ENCODE measurements at regions not wholly inside any gene's neighbourhood (a gene's known extent, or its start where the extent isn't known, plus 50 kb on each side); places are given as distances from the start of the nearest gene placed in this dataset.

DNA sequence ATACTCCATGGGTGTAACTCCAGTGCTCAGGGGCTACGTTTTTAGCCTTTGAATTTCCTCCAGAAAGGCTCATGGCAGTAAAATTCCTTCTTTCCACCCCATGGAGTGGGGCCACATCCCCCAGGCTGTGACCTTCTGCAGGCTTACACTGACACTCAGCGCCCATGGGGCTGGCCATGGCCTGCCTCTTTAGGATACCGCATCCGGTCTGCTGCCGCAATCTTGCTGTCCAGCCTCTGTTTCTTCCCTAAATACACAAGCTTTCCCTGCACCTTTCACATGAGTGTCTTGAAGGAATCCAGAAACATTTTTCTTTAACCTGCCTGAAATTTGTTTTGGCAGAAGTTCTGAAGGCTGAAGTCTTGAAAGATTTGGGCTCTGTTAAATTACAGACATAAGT lies 170.5 kb downstream of the NTMT2 start:
- Histone ChIP-seq H3K27me3 (ENCODE audit: insufficient read depth, low read depth, low read length) (no peaks in the 10 kb centered on the region), H3K9me3 (ENCODE audit: low read length) (no peaks in the 10 kb centered on the region), H3K79me2 (replicated peaks; ENCODE audit: insufficient read depth, low read length) (no peaks in the 10 kb centered on the region), H3K9me2 (ENCODE audit: insufficient read depth, low read length) (no peaks in the 10 kb centered on the region), H4K20me1 (ENCODE audit: insufficient read depth) (no peaks in the 10 kb centered on the region), H3K9ac (ENCODE audit: low read length) (no peak overlapping the region), H3K27ac (ENCODE audit: low read length) (no peak overlapping the region), H3K36me3 (ENCODE audit: insufficient read depth, low read length) (no peaks in the 10 kb centered on the region), H3K4me3 (ENCODE audit: low read length) (no peak overlapping the region), H3F3A (ENCODE audit: insufficient read depth, low read length, poor library complexity, severe bottlenecking) (no peaks in the 10 kb centered on the region), H3K4me2 (ENCODE audit: low read length) (no peak overlapping the region), H2AFZ (ENCODE audit: low read depth, low read length) (no peak overlapping the region)
- TF ChIP-seq, protein P1, sequence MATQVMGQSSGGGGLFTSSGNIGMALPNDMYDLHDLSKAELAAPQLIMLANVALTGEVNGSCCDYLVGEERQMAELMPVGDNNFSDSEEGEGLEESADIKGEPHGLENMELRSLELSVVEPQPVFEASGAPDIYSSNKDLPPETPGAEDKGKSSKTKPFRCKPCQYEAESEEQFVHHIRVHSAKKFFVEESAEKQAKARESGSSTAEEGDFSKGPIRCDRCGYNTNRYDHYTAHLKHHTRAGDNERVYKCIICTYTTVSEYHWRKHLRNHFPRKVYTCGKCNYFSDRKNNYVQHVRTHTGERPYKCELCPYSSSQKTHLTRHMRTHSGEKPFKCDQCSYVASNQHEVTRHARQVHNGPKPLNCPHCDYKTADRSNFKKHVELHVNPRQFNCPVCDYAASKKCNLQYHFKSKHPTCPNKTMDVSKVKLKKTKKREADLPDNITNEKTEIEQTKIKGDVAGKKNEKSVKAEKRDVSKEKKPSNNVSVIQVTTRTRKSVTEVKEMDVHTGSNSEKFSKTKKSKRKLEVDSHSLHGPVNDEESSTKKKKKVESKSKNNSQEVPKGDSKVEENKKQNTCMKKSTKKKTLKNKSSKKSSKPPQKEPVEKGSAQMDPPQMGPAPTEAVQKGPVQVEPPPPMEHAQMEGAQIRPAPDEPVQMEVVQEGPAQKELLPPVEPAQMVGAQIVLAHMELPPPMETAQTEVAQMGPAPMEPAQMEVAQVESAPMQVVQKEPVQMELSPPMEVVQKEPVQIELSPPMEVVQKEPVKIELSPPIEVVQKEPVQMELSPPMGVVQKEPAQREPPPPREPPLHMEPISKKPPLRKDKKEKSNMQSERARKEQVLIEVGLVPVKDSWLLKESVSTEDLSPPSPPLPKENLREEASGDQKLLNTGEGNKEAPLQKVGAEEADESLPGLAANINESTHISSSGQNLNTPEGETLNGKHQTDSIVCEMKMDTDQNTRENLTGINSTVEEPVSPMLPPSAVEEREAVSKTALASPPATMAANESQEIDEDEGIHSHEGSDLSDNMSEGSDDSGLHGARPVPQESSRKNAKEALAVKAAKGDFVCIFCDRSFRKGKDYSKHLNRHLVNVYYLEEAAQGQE (IDR thresholded peaks at IDR 0.05; ENCODE audit: borderline replicate concordance): no peak
- TF ChIP-seq, protein P2, sequence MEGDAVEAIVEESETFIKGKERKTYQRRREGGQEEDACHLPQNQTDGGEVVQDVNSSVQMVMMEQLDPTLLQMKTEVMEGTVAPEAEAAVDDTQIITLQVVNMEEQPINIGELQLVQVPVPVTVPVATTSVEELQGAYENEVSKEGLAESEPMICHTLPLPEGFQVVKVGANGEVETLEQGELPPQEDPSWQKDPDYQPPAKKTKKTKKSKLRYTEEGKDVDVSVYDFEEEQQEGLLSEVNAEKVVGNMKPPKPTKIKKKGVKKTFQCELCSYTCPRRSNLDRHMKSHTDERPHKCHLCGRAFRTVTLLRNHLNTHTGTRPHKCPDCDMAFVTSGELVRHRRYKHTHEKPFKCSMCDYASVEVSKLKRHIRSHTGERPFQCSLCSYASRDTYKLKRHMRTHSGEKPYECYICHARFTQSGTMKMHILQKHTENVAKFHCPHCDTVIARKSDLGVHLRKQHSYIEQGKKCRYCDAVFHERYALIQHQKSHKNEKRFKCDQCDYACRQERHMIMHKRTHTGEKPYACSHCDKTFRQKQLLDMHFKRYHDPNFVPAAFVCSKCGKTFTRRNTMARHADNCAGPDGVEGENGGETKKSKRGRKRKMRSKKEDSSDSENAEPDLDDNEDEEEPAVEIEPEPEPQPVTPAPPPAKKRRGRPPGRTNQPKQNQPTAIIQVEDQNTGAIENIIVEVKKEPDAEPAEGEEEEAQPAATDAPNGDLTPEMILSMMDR (IDR thresholded peaks at IDR 0.05; ENCODE audit: poor library complexity, severe bottlenecking): no peak
- TF ChIP-seq RAD21 (conservative IDR thresholded peaks at IDR 0.05): no peak
- TF ChIP-seq SMC3 (conservative IDR thresholded peaks at IDR 0.05; ENCODE audit: poor library complexity): no peak
- TF ChIP-seq POLR2AphosphoS5 (IDR thresholded peaks at IDR 0.05): no peak
- no peak for TF ChIP-seq EP300 (conservative IDR thresholded peaks at IDR 0.05; ENCODE audit: poor library complexity, severe bottlenecking)
- TF ChIP-seq EZH2 (IDR thresholded peaks at IDR 0.05; ENCODE audit: borderline replicate concordance, insufficient read depth, low read length, poor library complexity, severe bottlenecking): no peak
- TF ChIP-seq MXI1 (conservative IDR thresholded peaks at IDR 0.05; ENCODE audit: poor library complexity, severe bottlenecking): no peak
- no peak for TF ChIP-seq TAF1 (IDR thresholded peaks at IDR 0.05; ENCODE audit: low read depth)

DNA sequence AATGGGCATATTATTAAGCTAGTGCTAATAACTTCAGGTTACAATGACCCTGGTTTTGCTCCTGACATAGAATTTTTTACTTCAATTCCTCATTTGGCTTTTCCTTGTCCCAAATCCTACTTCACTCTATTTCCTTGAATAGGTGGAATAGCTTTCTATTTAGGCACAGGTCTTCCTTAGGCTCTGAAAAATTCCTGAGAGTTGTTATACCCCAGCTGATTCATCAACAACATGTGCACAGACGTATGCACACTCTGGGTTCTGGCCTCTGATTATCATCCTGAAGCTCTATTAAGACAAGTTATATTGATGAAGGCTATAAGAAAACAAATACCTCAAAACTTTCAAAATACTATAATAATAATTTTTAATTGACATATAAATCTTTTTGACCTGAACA lies 172.4 kb downstream of the NTMT2 start:
- H3F3A ChIP-seq (ENCODE audit: insufficient read depth, low read length, poor library complexity, severe bottlenecking): no peaks in the 10 kb centered on the region
- no peak overlapping the region for H3K4me2 ChIP-seq (ENCODE audit: low read length)
- H3K4me3 ChIP-seq (ENCODE audit: low read length): no peak overlapping the region
- no peaks in the 10 kb centered on the region for H3K9me2 ChIP-seq (ENCODE audit: insufficient read depth, low read length)
- no peak overlapping the region for H3K27ac ChIP-seq (ENCODE audit: low read length)
- H3K9ac ChIP-seq (ENCODE audit: low read length): no peak overlapping the region
- no peaks in the 10 kb centered on the region for H3K36me3 ChIP-seq (ENCODE audit: insufficient read depth, low read length)
- no peaks in the 10 kb centered on the region for H3K9me3 ChIP-seq (ENCODE audit: low read length)
- no peaks in the 10 kb centered on the region for H3K79me2 ChIP-seq (replicated peaks; ENCODE audit: insufficient read depth, low read length)
- no peaks in the 10 kb centered on the region for H4K20me1 ChIP-seq (ENCODE audit: insufficient read depth)
- no peak overlapping the region for H2AFZ ChIP-seq (ENCODE audit: low read depth, low read length)
- no peaks in the 10 kb centered on the region for H3K27me3 ChIP-seq (ENCODE audit: insufficient read depth, low read depth, low read length)
- TF ChIP-seq, protein P2 (IDR thresholded peaks at IDR 0.05; ENCODE audit: poor library complexity, severe bottlenecking): no peak
- no peak for TF ChIP-seq EZH2 (IDR thresholded peaks at IDR 0.05; ENCODE audit: borderline replicate concordance, insufficient read depth, low read length, poor library complexity, severe bottlenecking)
- TF ChIP-seq, protein P1 (IDR thresholded peaks at IDR 0.05; ENCODE audit: borderline replicate concordance): no peak

Measured in neural cell (in vitro differentiated cells).